ENCODE measurements at regions not wholly inside any gene's neighbourhood (a gene's known extent, or its start where the extent isn't known, plus 50 kb on each side); places are given as distances from the start of the nearest gene placed in this dataset.
A peak's percentile ranks its signal among the peaks of the same experiment; 100 is the strongest.
"Not testable (repeated sequence)": the region's sequence is repeated elsewhere in the genome, so short reads cannot be mapped to it uniquely, and the experiment has no call there.

- CTCF ChIA-PET (ENCODE audit: low intra/inter-chr PET ratio); H3K36me3 ChIP-seq (ENCODE audit: control insufficient read depth, insufficient read depth, low read length); H3K9me1 ChIP-seq (ENCODE audit: control insufficient read depth, insufficient read depth, low read length); H3K4me1 ChIP-seq (replicated peaks in 1 of 2; ENCODE audit: control insufficient read depth in 2 of 2, insufficient read depth in 2 of 2, low read length in 2 of 2); in situ Hi-C loops (cut with MboI); intact Hi-C loops (cut with micrococcal nuclease); POLR2A ChIA-PET; H3K4me2 ChIP-seq (ENCODE audit: insufficient read depth, low read length); H3K9ac ChIP-seq (ENCODE audit: insufficient read depth in 1 of 2, low read depth in 2 of 2, low read length in 2 of 2); ATAC-seq; H4K20me1 ChIP-seq (replicated peaks; ENCODE audit: control insufficient read depth, insufficient read depth, low read length); DNase-seq (ENCODE audit: extremely low read depth in 1 of 4, low spot score in 3 of 4); H3K9me3 ChIP-seq (replicated peaks; ENCODE audit: control insufficient read depth, insufficient read depth, low read depth, low read length); H2AFZ ChIP-seq (ENCODE audit: low read depth, low read length); H3K27me3 ChIP-seq (ENCODE audit: control insufficient read depth in 2 of 2, insufficient read depth in 2 of 2, low read length in 2 of 2); H3K27ac ChIP-seq (ENCODE audit: extremely low read depth, low read depth, low read length); H3K4me3 ChIP-seq; H3K79me2 ChIP-seq (ENCODE audit: control insufficient read depth, insufficient read depth, low read length); FAIRE-seq; BruUV-seq (replicated peaks): not testable (repeated sequence)
- no CpG with 5 or more reads among the region's 13 CpGs for WGBS (ENCODE audit: insufficient coverage, low coverage, missing lambda C conversion rate)
Measured at GRCh38 chr5:176045442-176045841, 77.3 kb upstream of the THOC3 start.

GRCh38 chr5:176048671-176049070, 80.6 kb upstream of the THOC3 start:
- POLR2A ChIA-PET; BruUV-seq (replicated peaks): not testable (repeated sequence)

GRCh38 chr5:176060472-176061268, 92.6 kb upstream of the THOC3 start:
- intact Hi-C loops (cut with micrococcal nuclease); BruUV-seq (replicated peaks); H3K4me3 ChIP-seq; H3K4me1 ChIP-seq (replicated peaks in 1 of 2; ENCODE audit: control insufficient read depth in 2 of 2, insufficient read depth in 2 of 2, low read length in 2 of 2); H3K27me3 ChIP-seq (ENCODE audit: control insufficient read depth in 2 of 2, insufficient read depth in 2 of 2, low read length in 2 of 2); H3K27ac ChIP-seq (ENCODE audit: extremely low read depth, low read depth, low read length); CTCF ChIA-PET (ENCODE audit: low intra/inter-chr PET ratio); ATAC-seq; H3K36me3 ChIP-seq (ENCODE audit: control insufficient read depth, insufficient read depth, low read length); H3K9me3 ChIP-seq (replicated peaks; ENCODE audit: control insufficient read depth, insufficient read depth, low read depth, low read length); POLR2A ChIA-PET; H4K20me1 ChIP-seq (replicated peaks; ENCODE audit: control insufficient read depth, insufficient read depth, low read length); H3K9ac ChIP-seq (ENCODE audit: insufficient read depth in 1 of 2, low read depth in 2 of 2, low read length in 2 of 2); H3K79me2 ChIP-seq (ENCODE audit: control insufficient read depth, insufficient read depth, low read length); H3K9me1 ChIP-seq (ENCODE audit: control insufficient read depth, insufficient read depth, low read length); H2AFZ ChIP-seq (ENCODE audit: low read depth, low read length); DNase-seq (ENCODE audit: extremely low read depth in 1 of 4, low spot score in 3 of 4); H3K4me2 ChIP-seq (ENCODE audit: insufficient read depth, low read length); FAIRE-seq: not testable (repeated sequence)
- WGBS (ENCODE audit: insufficient coverage, low coverage, missing lambda C conversion rate), result no CpG with 5 or more reads among the region's 65 CpGs
- in situ Hi-C loops (cut with MboI), result loop anchor here (10.0 kb wide), 1 partner anchor 1934 kb away; the partner anchor contains the start of gene PROP1

More at GRCh38 chr5:176048671-176049070, 80.6 kb upstream of the THOC3 start:
- H3K9me1 ChIP-seq (ENCODE audit: control insufficient read depth, insufficient read depth, low read length); H3K4me3 ChIP-seq; H3K36me3 ChIP-seq (ENCODE audit: control insufficient read depth, insufficient read depth, low read length); H3K9ac ChIP-seq (ENCODE audit: insufficient read depth in 1 of 2, low read depth in 2 of 2, low read length in 2 of 2); H3K4me2 ChIP-seq (ENCODE audit: insufficient read depth, low read length); DNase-seq (ENCODE audit: extremely low read depth in 1 of 4, low spot score in 3 of 4); intact Hi-C loops (cut with micrococcal nuclease); in situ Hi-C loops (cut with MboI); H4K20me1 ChIP-seq (replicated peaks; ENCODE audit: control insufficient read depth, insufficient read depth, low read length); H3K4me1 ChIP-seq (replicated peaks in 1 of 2; ENCODE audit: control insufficient read depth in 2 of 2, insufficient read depth in 2 of 2, low read length in 2 of 2); H3K27me3 ChIP-seq (ENCODE audit: control insufficient read depth in 2 of 2, insufficient read depth in 2 of 2, low read length in 2 of 2); CTCF ChIA-PET (ENCODE audit: low intra/inter-chr PET ratio); ATAC-seq; H3K9me3 ChIP-seq (replicated peaks; ENCODE audit: control insufficient read depth, insufficient read depth, low read depth, low read length); H3K79me2 ChIP-seq (ENCODE audit: control insufficient read depth, insufficient read depth, low read length); H3K27ac ChIP-seq (ENCODE audit: extremely low read depth, low read depth, low read length); H2AFZ ChIP-seq (ENCODE audit: low read depth, low read length): not testable (repeated sequence)
- WGBS (ENCODE audit: insufficient coverage, low coverage, missing lambda C conversion rate), result 25% methylated on average over 3 of the region's 6 CpGs
- FAIRE-seq, result peak; percentile 67

- 78% methylated on average over 15 of the region's 30 CpGs for WGBS (ENCODE audit: insufficient coverage, low coverage, missing lambda C conversion rate)
- FAIRE-seq; H4K20me1 ChIP-seq (replicated peaks; ENCODE audit: control insufficient read depth, insufficient read depth, low read length): not testable (repeated sequence)
Measured at GRCh38 chr5:176061269-176061622, 93.1 kb upstream of the THOC3 start.

More at GRCh38 chr5:176061269-176061622, 93.1 kb upstream of the THOC3 start:
- CTCF ChIA-PET (ENCODE audit: low intra/inter-chr PET ratio); H3K9ac ChIP-seq (ENCODE audit: insufficient read depth in 1 of 2, low read depth in 2 of 2, low read length in 2 of 2); H3K36me3 ChIP-seq (ENCODE audit: control insufficient read depth, insufficient read depth, low read length); BruUV-seq (replicated peaks); H3K79me2 ChIP-seq (ENCODE audit: control insufficient read depth, insufficient read depth, low read length); H3K9me1 ChIP-seq (ENCODE audit: control insufficient read depth, insufficient read depth, low read length); H3K9me3 ChIP-seq (replicated peaks; ENCODE audit: control insufficient read depth, insufficient read depth, low read depth, low read length); H3K4me1 ChIP-seq (replicated peaks in 1 of 2; ENCODE audit: control insufficient read depth in 2 of 2, insufficient read depth in 2 of 2, low read length in 2 of 2); H3K27me3 ChIP-seq (ENCODE audit: control insufficient read depth in 2 of 2, insufficient read depth in 2 of 2, low read length in 2 of 2); POLR2A ChIA-PET; H3K27ac ChIP-seq (ENCODE audit: extremely low read depth, low read depth, low read length); H2AFZ ChIP-seq (ENCODE audit: low read depth, low read length); intact Hi-C loops (cut with micrococcal nuclease); H3K4me2 ChIP-seq (ENCODE audit: insufficient read depth, low read length); ATAC-seq; H3K4me3 ChIP-seq; DNase-seq (ENCODE audit: extremely low read depth in 1 of 4, low spot score in 3 of 4): not testable (repeated sequence)
- in situ Hi-C loops (cut with MboI), result loop anchor here (10.0 kb wide), 1 partner anchor 1934 kb away; the partner anchor contains the start of gene PROP1
